HK-2 (cell line): ENCODE measurements at regions not wholly inside any gene's neighbourhood (a gene's known extent, or its start where the extent isn't known, plus 50 kb on each side); places are given as distances from the start of the nearest gene placed in this dataset.
"Not testable (repeated sequence)": the region's sequence is repeated elsewhere in the genome, so short reads cannot be mapped to it uniquely, and the experiment has no call there.

Experiments
- DNase-seq: peaks from one replicate; pipeline ENCODE4 v3.0.0-alpha.2; 2018; ENCODE audit not compliant: unreplicated experiment

- DNase-seq = peak; percentile 17
Measured at GRCh38 chr4:181796502-181796901, 446.7 kb upstream of the TENM3 start.

DNA sequence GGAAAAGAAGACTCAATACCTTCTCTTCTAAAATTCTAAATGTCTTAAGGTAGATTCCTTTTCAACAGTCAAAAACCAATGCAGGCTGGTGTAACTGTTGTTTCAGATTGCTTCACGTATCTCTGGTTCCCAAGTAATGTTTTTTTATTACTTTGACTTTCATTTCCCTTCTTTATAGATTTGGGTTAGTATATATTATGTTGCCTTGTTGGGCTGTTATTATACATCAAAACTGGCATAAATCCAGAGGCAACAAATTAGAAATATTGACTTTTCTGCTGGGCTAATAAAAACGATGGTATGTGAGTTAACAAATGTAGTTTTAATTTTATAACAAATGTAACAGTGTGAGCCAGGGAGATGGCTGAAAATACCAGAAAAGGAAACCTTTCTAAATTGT lies 444.7 kb upstream of the TENM3 start:
- DNase-seq = no peak

DNA sequence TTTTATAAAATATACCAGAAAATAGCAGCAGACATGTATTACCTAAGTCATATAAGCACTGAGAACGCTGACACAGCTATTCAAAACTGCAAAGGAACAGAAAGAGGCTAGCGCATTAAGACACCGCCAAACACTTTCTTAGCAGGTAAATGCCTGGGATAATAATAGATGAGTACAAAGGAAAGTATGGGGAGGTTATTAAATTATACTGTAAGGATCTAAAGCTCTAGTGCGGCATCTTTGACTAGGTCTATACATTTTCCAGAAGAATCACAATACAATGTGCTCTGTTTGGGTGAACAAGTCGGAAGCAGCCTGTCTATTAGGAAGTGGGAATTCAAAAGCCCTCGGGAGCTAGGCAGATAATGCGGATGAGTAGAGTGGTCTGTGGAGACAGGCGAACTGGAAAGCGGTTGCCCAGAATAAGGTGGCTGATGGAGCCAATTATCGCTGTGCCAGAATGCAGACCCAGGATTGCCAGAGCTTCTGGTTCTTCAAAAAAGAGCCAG lies 443.6 kb upstream of the TENM3 start:
- DNase-seq = no peak

GRCh38 chr4:181802207-181802606 lies 441.0 kb upstream of the TENM3 start:
- DNase-seq = no peak

DNA sequence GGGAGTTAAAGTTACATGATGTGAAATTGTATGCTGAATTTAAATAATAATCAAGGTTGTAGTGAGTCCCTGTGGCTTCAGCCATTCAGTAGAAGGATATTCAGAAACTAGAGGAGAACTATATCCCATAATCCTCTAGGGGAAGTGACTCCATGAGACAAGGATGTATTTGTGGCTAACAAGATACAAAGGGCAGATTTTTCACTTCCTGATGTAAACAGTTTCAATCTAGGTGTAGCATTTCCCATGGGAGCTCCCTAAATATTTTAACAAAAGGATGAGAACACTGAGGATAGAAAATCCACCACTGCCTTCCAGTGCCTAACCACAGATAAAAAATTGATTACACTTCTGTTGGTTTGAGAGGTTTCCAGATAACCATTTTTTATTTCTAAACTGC lies 435.4 kb upstream of the TENM3 start:
- DNase-seq = no peak

DNA sequence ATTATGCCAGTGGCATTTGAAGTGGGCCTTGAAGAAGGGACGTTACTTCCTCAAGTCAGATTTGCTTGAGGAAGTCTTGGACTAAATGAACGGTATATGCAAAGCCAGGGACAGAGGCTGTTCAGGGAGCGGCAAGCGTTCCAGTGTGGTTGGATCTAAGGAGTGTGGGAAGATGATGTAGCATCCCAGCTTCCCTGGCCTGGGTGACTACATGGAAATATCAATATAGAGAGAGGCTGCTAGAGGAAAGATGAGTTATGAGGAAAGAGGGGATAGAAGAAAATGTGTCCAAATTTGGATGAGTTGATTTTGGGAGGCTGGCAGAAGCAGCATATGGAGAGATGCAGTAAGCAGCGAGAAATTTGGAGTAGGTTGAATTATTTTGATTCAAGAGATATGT lies 432.5 kb upstream of the TENM3 start:
- no peak for DNase-seq

DNA sequence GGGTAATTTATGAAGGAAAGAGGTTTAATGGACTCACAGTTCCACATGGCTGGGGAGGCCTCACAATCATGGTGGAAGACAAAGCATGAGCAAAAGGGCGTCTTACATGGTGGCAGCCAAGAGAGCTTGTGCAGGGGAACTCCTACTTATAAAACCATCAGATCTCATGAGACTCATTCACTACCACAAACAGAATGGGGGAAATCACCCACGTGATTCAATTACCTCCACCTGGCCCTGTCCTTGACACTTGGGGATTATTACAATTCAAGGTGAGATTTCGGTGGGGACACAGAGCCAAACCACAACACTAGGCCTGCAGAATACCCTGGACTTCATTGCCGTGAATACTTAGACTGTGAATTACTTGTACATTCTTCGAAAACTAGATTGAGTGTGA lies 431.7 kb upstream of the TENM3 start:
- not testable (repeated sequence) for DNase-seq

DNA sequence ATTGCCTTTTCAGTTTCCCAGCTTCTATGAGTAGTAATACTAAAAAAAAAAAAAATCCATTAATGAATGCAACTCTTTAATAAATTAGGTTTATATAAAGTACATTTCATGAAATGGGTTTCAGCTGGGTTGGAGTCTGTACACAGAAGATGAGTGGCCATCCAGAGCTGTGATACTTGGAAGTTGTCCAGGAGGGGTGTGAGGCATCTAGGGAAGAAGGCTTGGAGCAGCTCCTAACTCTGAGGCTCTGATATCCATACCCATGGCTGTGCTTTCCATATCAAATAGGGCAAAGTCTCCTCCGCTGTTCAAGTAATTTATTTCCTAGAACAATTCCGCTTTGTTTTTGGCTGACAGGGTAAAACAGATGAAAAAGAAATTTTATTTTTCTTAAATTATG lies 423.3 kb upstream of the TENM3 start:
- DNase-seq = no peak

DNA sequence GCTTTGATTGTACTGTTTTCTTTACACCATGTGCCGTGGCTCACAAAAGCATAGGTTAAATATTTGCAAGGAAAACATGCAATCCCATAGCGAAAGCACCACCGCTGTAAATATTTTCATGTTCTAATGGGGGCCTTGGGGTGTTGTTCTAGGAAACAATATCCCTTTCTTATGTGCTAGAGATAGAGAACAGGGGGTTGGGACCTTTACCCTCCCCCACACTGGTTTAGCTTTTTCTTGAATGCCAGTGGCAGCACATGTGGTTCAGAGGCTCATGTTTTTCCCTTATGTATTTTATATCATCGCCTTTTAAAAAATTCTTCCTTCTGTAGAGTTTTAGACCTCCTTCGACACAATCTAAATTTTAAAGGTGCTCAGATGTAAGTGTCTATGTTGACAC lies 422.6 kb upstream of the TENM3 start:
- no peak for DNase-seq

- DNase-seq = no peak
Measured at GRCh38 chr4:181821039-181822004, 421.9 kb upstream of the TENM3 start.

DNA sequence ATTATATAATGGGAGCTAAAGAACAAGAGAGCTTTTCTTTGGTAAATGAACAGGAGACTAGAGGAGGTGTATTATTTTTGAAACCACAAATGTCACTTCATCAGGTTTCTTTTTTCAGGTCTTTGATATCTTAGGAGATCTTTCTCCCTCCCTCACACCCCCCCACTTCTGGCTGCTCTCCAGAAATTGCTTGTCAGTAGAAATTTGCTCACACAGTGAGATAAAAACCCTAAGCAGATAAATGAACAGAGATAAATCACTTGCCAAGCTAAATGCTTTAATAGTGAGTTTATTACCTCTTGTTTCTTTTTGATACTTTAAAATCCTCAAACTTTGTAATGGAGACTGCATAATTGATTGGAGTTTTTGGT lies 421.2 kb upstream of the TENM3 start:
- no peak for DNase-seq

GRCh38 chr4:181823183-181823582 lies 420.0 kb upstream of the TENM3 start:
- DNase-seq = no peak

GRCh38 chr4:181823645-181824044 lies 419.6 kb upstream of the TENM3 start:
- no peak for DNase-seq

GRCh38 chr4:181825564-181825963 lies 417.6 kb upstream of the TENM3 start:
- no peak for DNase-seq

GRCh38 chr4:181827246-181827645 lies 416.0 kb upstream of the TENM3 start:
- no peak for DNase-seq

GRCh38 chr4:181830404-181831035 lies 412.7 kb upstream of the TENM3 start:
- DNase-seq = no peak

GRCh38 chr4:181834071-181834470 lies 409.1 kb upstream of the TENM3 start:
- no peak for DNase-seq

DNA sequence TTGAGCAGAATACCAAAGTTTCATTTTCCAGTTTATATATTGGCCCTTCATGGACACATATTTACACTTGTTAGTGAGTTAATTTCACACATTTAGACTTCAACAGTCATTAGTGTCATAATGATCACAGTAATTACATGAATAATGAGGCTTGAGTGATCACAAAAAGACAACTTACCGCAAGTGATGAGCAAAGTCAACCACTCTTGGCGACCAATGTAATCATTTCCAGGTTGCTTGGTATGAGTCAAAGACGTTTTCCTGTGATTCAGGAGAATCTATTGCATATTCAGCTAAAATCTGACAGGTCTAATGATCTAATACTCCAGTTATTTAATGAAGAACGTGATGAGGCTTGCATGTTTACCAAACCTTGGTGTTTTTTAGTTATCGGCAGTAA lies 407.9 kb upstream of the TENM3 start:
- no peak for DNase-seq

DNA sequence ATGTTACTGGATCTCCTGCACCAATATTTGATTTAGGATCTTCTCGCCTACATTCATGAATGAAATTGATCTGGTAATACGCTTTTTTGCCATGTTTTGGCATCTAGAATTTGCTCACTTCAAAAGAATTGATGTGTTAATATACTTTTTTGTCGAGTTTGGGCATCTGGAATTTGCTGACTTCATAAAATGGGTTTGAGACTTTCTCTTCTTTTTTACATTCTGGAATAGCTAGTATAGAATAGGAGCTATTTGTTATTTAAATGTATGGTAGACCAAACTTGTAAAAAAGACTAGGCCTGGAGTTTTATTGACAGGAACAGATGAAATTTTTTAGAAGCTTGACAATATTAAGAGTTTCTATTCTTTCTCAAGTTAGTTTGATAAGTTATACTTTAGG lies 404.9 kb upstream of the TENM3 start:
- DNase-seq = no peak

- not testable (repeated sequence) for DNase-seq
Measured at GRCh38 chr4:181843797-181844196, 399.4 kb upstream of the TENM3 start.

DNA sequence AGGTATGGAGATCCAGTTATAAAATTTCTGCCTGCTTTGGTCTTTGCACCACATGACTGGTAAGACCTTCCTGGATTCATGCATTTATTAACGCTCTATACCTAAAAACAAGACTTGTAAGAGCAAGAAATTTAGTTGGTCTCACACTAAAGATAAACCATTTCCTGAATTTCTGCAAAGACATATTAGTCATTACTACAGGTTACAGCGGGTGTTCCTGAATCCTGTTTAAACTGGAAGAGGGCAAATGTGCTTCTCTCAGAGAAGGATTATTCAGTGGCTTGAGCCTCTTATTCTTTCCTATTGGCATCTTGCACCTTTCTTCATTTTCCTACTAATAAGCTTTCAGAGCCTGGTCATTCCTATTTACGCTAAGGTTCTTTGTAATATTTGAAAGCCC lies 397.6 kb upstream of the TENM3 start:
- DNase-seq = no peak

DNA sequence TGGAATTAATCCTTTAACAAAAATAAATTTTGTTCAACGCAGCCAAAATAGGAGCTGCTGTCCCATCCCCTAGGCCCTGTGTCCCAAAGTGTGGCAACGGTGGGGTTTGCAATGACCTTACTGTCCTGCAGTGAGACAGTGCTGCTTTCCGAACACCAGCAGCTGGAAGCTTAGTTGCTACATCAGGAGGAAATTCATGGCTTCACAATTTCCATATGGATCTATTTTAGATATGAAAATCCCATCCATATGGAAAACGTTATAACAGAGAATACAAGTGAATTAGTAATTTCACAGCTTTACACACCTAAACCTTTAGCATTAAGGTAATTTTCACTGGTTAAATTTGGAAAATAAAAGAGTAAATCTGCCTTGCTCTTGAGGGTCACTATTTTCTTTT lies 396.3 kb upstream of the TENM3 start:
- DNase-seq = no peak

DNA sequence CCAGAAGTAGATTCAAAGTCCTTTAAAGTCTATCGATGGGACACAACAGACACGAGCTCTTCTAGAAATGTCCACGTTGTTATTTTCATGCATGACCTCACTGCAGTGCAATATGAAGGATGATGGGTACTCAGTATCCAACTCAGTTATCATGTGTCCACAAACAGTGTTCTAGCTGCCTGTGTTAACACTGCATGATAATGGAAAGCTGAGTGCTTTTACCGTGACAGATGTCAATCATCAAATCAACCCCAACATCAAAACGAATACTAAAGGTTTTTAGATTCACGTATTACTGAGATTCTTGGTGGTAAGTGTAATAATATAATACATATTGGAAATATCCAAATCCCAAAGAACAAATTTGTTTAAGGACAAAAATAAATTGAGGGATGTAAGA lies 394.8 kb upstream of the TENM3 start:
- DNase-seq = no peak
